ENCODE measurements at regions not wholly inside any gene's neighbourhood (a gene's known extent, or its start where the extent isn't known, plus 50 kb on each side); places are given as distances from the start of the nearest gene placed in this dataset.

DNA sequence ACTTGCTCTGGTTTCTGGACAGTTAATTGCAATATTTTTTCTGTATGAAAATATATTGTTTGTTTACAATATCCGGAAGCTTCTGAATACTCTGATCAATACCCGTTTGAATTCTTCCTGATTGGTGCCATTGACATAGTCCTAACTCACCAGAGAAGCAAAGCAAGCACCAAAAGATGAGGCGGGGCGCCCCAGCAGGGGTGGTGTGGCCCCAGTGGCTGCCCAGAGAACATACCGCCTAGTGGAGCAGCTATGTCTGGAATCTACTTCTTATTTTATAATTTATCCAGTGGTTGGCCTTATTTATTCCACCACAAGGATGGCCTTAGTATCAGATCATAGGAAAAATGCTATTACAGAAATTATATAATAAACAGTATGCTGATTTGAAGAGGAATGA lies 610.7 kb downstream of the JRKL start:
- TF ChIP-seq, protein P1, sequence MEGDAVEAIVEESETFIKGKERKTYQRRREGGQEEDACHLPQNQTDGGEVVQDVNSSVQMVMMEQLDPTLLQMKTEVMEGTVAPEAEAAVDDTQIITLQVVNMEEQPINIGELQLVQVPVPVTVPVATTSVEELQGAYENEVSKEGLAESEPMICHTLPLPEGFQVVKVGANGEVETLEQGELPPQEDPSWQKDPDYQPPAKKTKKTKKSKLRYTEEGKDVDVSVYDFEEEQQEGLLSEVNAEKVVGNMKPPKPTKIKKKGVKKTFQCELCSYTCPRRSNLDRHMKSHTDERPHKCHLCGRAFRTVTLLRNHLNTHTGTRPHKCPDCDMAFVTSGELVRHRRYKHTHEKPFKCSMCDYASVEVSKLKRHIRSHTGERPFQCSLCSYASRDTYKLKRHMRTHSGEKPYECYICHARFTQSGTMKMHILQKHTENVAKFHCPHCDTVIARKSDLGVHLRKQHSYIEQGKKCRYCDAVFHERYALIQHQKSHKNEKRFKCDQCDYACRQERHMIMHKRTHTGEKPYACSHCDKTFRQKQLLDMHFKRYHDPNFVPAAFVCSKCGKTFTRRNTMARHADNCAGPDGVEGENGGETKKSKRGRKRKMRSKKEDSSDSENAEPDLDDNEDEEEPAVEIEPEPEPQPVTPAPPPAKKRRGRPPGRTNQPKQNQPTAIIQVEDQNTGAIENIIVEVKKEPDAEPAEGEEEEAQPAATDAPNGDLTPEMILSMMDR (optimal IDR thresholded peaks at IDR 0.05 in 1 of 3, IDR thresholded peaks at IDR 0.05 in 1 of 3, conservative IDR thresholded peaks at IDR 0.05 in 1 of 3; ENCODE audit: extremely low read depth in 1 of 3, insufficient read depth in 2 of 3, low read length in 3 of 3): no peak
- no peak for TF ChIP-seq EZH2 (IDR thresholded peaks at IDR 0.05; ENCODE audit: low read length)
